ENCODE measurements at regions not wholly inside any gene's neighbourhood (a gene's known extent, or its start where the extent isn't known, plus 50 kb on each side); places are given as distances from the start of the nearest gene placed in this dataset.

GRCh38 chr10:51001587-51001986, 72.7 kb upstream of the PRKG1 start:
- no peak overlapping the region for H3K4me3 Mint-ChIP-seq
- Histone ChIP-seq H3K9me3 (replicated peaks in 1 of 2; ENCODE audit: control insufficient read depth in 1 of 2, insufficient read depth in 1 of 2, low read length in 2 of 2) (no peaks in the 10 kb centered on the region), H3K27me3 (ENCODE audit: control insufficient read depth in 2 of 2, insufficient read depth in 2 of 2, low read length in 2 of 2) (peaks cover 0 to under 1% of the 10 kb centered on the region in 2 donors), H2AFZ (ENCODE audit: insufficient read depth, low read depth, low read length, poor library complexity, severe bottlenecking) (no peak overlapping the region), H3K27ac (ENCODE audit: low read depth in 1 of 2, low read length in 2 of 2) (no peak overlapping the region), H3K9ac (ENCODE audit: insufficient read depth, low read length, poor library complexity, severe bottlenecking) (no peak overlapping the region), H3K4me2 (replicated peaks; ENCODE audit: extremely low read depth, low read length, poor library complexity, severe bottlenecking) (no peak overlapping the region), H3K36me3 (replicated peaks in 1 of 2; ENCODE audit: control insufficient read depth in 1 of 2, insufficient read depth in 2 of 2, low read length in 2 of 2) (no peaks in the 10 kb centered on the region), H3K79me2 (ENCODE audit: insufficient read depth, low read length) (no peaks in the 10 kb centered on the region), H4K20me1 (ENCODE audit: insufficient read depth, low read length) (no peaks in the 10 kb centered on the region), H3K4me3 (replicated peaks in 1 of 3; ENCODE audit: low read depth in 2 of 3, low read length in 3 of 3) (no peak overlapping the region), H3K4me1 (ENCODE audit: control insufficient read depth in 1 of 2, insufficient read depth in 2 of 2, low read length in 2 of 2) (no peaks in the 10 kb centered on the region)
- H3K9me3 Mint-ChIP-seq, result no peaks in the 10 kb centered on the region
- peaks cover 0 to 6% (median 3%) of the 10 kb centered on the region in 3 donors for H3K27me3 Mint-ChIP-seq (ENCODE audit: low read depth in 3 of 3)
- WGBS (ENCODE audit: insufficient coverage), result no CpG with 5 or more reads among the region's 1 CpG
- no peak for DNase-seq
- H3K4me1 Mint-ChIP-seq, result no peaks in the 10 kb centered on the region
- no peak overlapping the region for H3K27ac Mint-ChIP-seq
- peak; percentile 27 for TF ChIP-seq CTCF (IDR thresholded peaks at IDR 0.05)
- intact Hi-C loops (cut with micrococcal nuclease), result no loop called here
- H3K36me3 Mint-ChIP-seq, result no peaks in the 10 kb centered on the region

- intact Hi-C loops (cut with micrococcal nuclease), result no loop called here
- Histone ChIP-seq H3K27ac (ENCODE audit: low read depth in 1 of 2, low read length in 2 of 2) (no peak overlapping the region), H3K4me3 (replicated peaks in 1 of 3; ENCODE audit: low read depth in 2 of 3, low read length in 3 of 3) (no peak overlapping the region), H2AFZ (ENCODE audit: insufficient read depth, low read depth, low read length, poor library complexity, severe bottlenecking) (no peak overlapping the region), H4K20me1 (ENCODE audit: insufficient read depth, low read length) (no peaks in the 10 kb centered on the region), H3K9ac (ENCODE audit: insufficient read depth, low read length, poor library complexity, severe bottlenecking) (no peak overlapping the region), H3K36me3 (replicated peaks in 1 of 2; ENCODE audit: control insufficient read depth in 1 of 2, insufficient read depth in 2 of 2, low read length in 2 of 2) (no peaks in the 10 kb centered on the region), H3K4me2 (replicated peaks; ENCODE audit: extremely low read depth, low read length, poor library complexity, severe bottlenecking) (no peak overlapping the region), H3K27me3 (ENCODE audit: control insufficient read depth in 2 of 2, insufficient read depth in 2 of 2, low read length in 2 of 2) (no peaks in the 10 kb centered on the region), H3K79me2 (ENCODE audit: insufficient read depth, low read length) (no peaks in the 10 kb centered on the region), H3K4me1 (ENCODE audit: control insufficient read depth in 1 of 2, insufficient read depth in 2 of 2, low read length in 2 of 2) (no peaks in the 10 kb centered on the region), H3K9me3 (replicated peaks in 1 of 2; ENCODE audit: control insufficient read depth in 1 of 2, insufficient read depth in 1 of 2, low read length in 2 of 2) (no peaks in the 10 kb centered on the region)
- no CpG with 5 or more reads among the region's 1 CpG for WGBS (ENCODE audit: insufficient coverage)
- no peak for DNase-seq
- Mint-ChIP-seq H3K4me3 (no peak overlapping the region), H3K9me3 (no peaks in the 10 kb centered on the region), H3K4me1 (no peaks in the 10 kb centered on the region), H3K27me3 (ENCODE audit: low read depth in 3 of 3) (peaks cover 0 to 3% (median 0%) of the 10 kb centered on the region in 3 donors), H3K36me3 (no peaks in the 10 kb centered on the region), H3K27ac (no peak overlapping the region)
- no peak for TF ChIP-seq CTCF (IDR thresholded peaks at IDR 0.05)
Observed at GRCh38 chr10:51002469-51002868, 71.8 kb upstream of the PRKG1 start.

Measured in CD14-positive monocyte (primary cell).